Retinal pigment epithelial cell (primary cell): ENCODE measurements at regions not wholly inside any gene's neighbourhood (a gene's known extent, or its start where the extent isn't known, plus 50 kb on each side); places are given as distances from the start of the nearest gene placed in this dataset.

Experiments used
- DNase-seq: peaks from one replicate; pipeline ENCODE4 v3.0.0-alpha.2; 2010; ENCODE audit warnings: low read depth
- H3K4me3 ChIP-seq: 2 replicates; pipeline ENCODE4 v1.5.1; 2011; ENCODE audit warnings: mild to moderate bottlenecking, low read length, control low read depth, moderate library complexity
- TF ChIP-seq, protein P1 (sequence below): conservative IDR thresholded peaks from 2 replicates; pipeline ENCODE4 v1.5.1; 2011; ENCODE audit warnings: low read depth, low read length, control low read depth, inconsistent platforms

DNA sequence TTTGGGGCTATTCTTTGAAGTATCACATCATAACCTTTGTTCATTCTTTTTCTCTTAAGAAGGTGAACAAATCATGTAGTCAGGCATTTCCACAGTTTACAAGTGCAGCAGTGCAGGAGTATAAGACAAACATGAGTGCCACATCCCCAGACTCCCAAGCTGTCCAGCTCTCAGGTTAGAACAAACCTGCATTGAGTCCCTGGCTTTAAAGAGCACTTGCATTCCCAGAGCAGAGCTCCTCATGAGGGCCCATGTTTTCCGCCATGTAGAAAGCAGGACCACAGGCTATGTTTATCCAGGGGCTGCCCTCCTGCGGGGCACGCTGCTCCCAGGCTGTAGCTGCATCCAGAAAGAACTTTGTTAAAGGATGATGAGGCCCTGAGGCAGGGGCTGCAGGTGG lies 267.7 kb downstream of the TLE3 start:
- no peak for DNase-seq
- TF ChIP-seq, protein P1, sequence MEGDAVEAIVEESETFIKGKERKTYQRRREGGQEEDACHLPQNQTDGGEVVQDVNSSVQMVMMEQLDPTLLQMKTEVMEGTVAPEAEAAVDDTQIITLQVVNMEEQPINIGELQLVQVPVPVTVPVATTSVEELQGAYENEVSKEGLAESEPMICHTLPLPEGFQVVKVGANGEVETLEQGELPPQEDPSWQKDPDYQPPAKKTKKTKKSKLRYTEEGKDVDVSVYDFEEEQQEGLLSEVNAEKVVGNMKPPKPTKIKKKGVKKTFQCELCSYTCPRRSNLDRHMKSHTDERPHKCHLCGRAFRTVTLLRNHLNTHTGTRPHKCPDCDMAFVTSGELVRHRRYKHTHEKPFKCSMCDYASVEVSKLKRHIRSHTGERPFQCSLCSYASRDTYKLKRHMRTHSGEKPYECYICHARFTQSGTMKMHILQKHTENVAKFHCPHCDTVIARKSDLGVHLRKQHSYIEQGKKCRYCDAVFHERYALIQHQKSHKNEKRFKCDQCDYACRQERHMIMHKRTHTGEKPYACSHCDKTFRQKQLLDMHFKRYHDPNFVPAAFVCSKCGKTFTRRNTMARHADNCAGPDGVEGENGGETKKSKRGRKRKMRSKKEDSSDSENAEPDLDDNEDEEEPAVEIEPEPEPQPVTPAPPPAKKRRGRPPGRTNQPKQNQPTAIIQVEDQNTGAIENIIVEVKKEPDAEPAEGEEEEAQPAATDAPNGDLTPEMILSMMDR: no peak
- no peak overlapping the region for H3K4me3 ChIP-seq

DNA sequence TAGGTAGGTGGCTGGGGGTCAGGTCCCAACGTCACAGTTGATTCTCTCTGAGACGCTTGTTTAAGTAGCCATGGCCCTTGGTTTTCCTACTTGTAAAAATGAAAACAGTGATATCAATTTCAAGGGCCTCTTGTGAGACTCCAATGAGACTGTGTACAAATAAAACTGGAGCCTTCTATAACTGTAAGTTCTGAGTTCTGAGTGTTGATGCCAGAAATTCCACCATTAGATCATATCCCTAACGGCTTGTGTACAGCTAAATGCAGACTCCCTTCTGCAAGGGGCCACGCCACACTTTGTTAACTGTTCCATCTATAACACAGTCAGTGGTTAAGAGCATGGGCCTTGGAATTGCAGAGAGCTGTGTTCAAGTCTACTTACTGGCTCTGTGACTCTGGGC lies 267.3 kb downstream of the TLE3 start:
- TF ChIP-seq, protein P1: no peak
- H3K4me3 ChIP-seq: no peak overlapping the region
- DNase-seq: no peak

DNA sequence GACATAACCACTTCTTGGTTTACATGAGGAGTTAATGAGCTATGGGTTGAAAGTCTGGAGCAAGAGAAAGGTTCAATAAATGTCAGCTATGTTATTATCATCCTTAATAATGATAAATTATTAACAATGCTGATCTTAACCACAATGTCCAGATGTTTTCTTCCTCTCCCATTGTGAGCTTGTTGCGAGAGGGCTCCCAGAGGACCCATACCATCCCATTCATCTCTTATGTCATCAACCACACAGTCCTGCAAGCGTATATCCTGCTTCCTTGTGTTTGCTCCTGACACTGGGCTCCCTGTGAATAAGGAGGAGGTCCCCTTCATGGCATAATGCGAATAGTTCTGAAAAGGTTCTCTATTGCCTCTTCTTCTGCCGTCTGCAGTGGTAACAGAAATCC lies 266.8 kb downstream of the TLE3 start:
- DNase-seq: no peak
- TF ChIP-seq, protein P1: no peak
- H3K4me3 ChIP-seq: no peak overlapping the region

GRCh38 chr15:69834267-69834666 lies 263.4 kb downstream of the TLE3 start:
- H3K4me3 ChIP-seq: no peak overlapping the region
- no peak for DNase-seq
- TF ChIP-seq, protein P1: no peak

GRCh38 chr15:69834761-69835160 lies 263.0 kb downstream of the TLE3 start:
- TF ChIP-seq, protein P1: no peak
- H3K4me3 ChIP-seq: no peak overlapping the region
- DNase-seq: no peak

GRCh38 chr15:69836048-69836447 lies 261.7 kb downstream of the TLE3 start:
- TF ChIP-seq, protein P1: no peak
- DNase-seq: no peak
- no peak overlapping the region for H3K4me3 ChIP-seq

- no peak overlapping the region for H3K4me3 ChIP-seq
- no peak for DNase-seq
- TF ChIP-seq, protein P1: no peak
These were observed 261.0 kb downstream of the TLE3 start for GRCh38 chr15:69836526-69837230.
